A549 (cell line): ENCODE measurements at regions not wholly inside any gene's neighbourhood (a gene's known extent, or its start where the extent isn't known, plus 50 kb on each side); places are given as distances from the start of the nearest gene placed in this dataset.

Experiments used
- EP300 ChIP-seq, 2 experiments: fragments of >200 bp; sonication (Bioruptor Twin); formaldehyde crosslinking; IDR thresholded peaks; 2 replicates in 1 of 2; 3 replicates in 1 of 2; pipeline ENCODE4 v1.6.1; 2016 to 2017
- KDM1A ChIP-seq: fragments of 200-600 bp; sonication (generic); IDR thresholded peaks from 2 replicates; pipeline ENCODE4 v1.6.1; 2016; ENCODE audit warnings: low read depth, mild to moderate bottlenecking
- MYC ChIP-seq: IDR thresholded peaks from 2 replicates; pipeline ENCODE4 v1.6.1; 2012; ENCODE audit warnings: mild to moderate bottlenecking, inconsistent platforms, low read length, improper control_type of control experiment, borderline replicate concordance
- PHF8 ChIP-seq: fragments of 200-600 bp; sonication (generic); IDR thresholded peaks from 2 replicates; pipeline ENCODE4 v1.6.1; 2016; ENCODE audit warnings: low read depth, mild to moderate bottlenecking, antibody characterized with exemption, moderate library complexity, borderline replicate concordance
- POLR2A ChIP-seq: IDR thresholded peaks from 2 replicates; pipeline ENCODE4 v1.6.1; 2012; ENCODE audit warnings: mild to moderate bottlenecking, low read length
- POLR2AphosphoS2 ChIP-seq: conservative IDR thresholded peaks from 2 replicates; pipeline ENCODE4 v1.6.1; 2012; ENCODE audit warnings: low read length, improper control_type of control experiment, inconsistent platforms
- RCOR1 ChIP-seq: fragments of 150-350 bp; IDR thresholded peaks from 2 replicates; pipeline ENCODE4 v1.6.1; 2014; ENCODE audit warnings: antibody characterized with exemption, low read length, low read depth
- RFX5 ChIP-seq: fragments of 450-650 bp; IDR thresholded peaks from 2 replicates; pipeline ENCODE4 v1.7.1; 2014; ENCODE audit warnings: antibody characterized with exemption, mild to moderate bottlenecking, moderate library complexity
- TP53 ChIP-seq: fragments of 250-450 bp; sonication (Bioruptor Pico); IDR thresholded peaks from 2 replicates; pipeline ENCODE4 v1.5.0; 2021; ENCODE audit warnings: mild to moderate bottlenecking, moderate library complexity
- TF ChIP-seq, protein P1 (sequence below): fragments of 250-450 bp; sonication (Bioruptor Pico); IDR thresholded peaks from 2 replicates; pipeline ENCODE4 v1.5.0; 2021; ENCODE audit warnings: mild to moderate bottlenecking, moderate library complexity, borderline replicate concordance
- TF ChIP-seq, protein P2 (sequence below): fragments of >200 bp; sonication (Bioruptor Twin); formaldehyde crosslinking; IDR thresholded peaks from 3 replicates; pipeline ENCODE4 v1.5.1; 2016
- TF ChIP-seq, protein P3 (sequence below): fragments of 200-600 bp; sonication (generic); IDR thresholded peaks from 2 replicates; pipeline ENCODE4 v1.6.1; 2016; ENCODE audit warnings: antibody characterized with exemption, mild to moderate bottlenecking, moderate library complexity
- TF ChIP-seq, protein P4 (sequence below): IDR thresholded peaks from 2 replicates; pipeline ENCODE4 v1.6.1; 2012

DNA sequence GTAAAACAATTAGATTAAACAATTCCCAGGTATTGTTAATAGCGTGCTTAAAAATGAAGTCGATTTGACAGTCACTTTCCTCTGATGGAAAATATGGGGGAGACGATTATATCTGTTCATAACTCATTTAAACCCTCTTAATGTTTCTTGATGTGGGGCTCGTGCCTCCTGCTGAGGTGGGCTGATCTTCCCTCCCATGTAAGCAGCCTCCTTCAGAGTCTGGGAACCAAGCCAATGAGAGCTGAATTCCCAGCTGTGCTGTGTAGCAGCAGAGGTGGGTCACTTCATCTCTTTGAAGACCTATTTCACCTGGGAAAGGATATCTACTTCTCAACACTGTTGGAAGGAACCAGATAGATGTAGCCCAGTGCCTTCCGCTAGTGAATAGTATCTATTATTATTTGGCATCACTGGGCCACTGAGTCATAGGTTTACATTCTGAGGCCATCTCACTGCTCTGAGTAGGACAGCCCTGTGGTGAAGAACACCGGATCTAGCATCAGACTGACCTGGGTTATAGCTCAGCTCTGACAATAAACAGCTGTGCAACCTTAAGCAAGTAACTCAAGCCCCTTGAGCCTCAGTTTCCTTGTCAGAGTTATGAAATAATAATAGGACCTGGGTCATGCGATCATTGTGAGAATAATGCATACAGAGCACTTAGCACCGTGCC lies 85.3 kb upstream of the C16orf82 start:
- TF ChIP-seq, protein P1, sequence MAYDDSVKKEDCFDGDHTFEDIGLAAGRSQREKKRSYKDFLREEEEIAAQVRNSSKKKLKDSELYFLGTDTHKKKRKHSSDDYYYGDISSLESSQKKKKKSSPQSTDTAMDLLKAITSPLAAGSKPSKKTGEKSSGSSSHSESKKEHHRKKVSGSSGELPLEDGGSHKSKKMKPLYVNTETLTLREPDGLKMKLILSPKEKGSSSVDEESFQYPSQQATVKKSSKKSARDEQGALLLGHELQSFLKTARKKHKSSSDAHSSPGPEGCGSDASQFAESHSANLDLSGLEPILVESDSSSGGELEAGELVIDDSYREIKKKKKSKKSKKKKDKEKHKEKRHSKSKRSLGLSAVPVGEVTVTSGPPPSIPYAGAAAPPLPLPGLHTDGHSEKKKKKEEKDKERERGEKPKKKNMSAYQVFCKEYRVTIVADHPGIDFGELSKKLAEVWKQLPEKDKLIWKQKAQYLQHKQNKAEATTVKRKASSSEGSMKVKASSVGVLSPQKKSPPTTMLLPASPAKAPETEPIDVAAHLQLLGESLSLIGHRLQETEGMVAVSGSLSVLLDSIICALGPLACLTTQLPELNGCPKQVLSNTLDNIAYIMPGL (CRISPR knock-in tag): no peak
- TF ChIP-seq, protein P2, sequence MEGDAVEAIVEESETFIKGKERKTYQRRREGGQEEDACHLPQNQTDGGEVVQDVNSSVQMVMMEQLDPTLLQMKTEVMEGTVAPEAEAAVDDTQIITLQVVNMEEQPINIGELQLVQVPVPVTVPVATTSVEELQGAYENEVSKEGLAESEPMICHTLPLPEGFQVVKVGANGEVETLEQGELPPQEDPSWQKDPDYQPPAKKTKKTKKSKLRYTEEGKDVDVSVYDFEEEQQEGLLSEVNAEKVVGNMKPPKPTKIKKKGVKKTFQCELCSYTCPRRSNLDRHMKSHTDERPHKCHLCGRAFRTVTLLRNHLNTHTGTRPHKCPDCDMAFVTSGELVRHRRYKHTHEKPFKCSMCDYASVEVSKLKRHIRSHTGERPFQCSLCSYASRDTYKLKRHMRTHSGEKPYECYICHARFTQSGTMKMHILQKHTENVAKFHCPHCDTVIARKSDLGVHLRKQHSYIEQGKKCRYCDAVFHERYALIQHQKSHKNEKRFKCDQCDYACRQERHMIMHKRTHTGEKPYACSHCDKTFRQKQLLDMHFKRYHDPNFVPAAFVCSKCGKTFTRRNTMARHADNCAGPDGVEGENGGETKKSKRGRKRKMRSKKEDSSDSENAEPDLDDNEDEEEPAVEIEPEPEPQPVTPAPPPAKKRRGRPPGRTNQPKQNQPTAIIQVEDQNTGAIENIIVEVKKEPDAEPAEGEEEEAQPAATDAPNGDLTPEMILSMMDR: no peak
- no peak for TF ChIP-seq POLR2A
- TF ChIP-seq MYC: no peak
- no peak for TF ChIP-seq TP53
- no peak for TF ChIP-seq EP300 (IDR thresholded peaks at IDR 0.05)
- no peak for TF ChIP-seq RCOR1
- TF ChIP-seq, protein P3, sequence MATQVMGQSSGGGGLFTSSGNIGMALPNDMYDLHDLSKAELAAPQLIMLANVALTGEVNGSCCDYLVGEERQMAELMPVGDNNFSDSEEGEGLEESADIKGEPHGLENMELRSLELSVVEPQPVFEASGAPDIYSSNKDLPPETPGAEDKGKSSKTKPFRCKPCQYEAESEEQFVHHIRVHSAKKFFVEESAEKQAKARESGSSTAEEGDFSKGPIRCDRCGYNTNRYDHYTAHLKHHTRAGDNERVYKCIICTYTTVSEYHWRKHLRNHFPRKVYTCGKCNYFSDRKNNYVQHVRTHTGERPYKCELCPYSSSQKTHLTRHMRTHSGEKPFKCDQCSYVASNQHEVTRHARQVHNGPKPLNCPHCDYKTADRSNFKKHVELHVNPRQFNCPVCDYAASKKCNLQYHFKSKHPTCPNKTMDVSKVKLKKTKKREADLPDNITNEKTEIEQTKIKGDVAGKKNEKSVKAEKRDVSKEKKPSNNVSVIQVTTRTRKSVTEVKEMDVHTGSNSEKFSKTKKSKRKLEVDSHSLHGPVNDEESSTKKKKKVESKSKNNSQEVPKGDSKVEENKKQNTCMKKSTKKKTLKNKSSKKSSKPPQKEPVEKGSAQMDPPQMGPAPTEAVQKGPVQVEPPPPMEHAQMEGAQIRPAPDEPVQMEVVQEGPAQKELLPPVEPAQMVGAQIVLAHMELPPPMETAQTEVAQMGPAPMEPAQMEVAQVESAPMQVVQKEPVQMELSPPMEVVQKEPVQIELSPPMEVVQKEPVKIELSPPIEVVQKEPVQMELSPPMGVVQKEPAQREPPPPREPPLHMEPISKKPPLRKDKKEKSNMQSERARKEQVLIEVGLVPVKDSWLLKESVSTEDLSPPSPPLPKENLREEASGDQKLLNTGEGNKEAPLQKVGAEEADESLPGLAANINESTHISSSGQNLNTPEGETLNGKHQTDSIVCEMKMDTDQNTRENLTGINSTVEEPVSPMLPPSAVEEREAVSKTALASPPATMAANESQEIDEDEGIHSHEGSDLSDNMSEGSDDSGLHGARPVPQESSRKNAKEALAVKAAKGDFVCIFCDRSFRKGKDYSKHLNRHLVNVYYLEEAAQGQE: no peak
- no peak for TF ChIP-seq KDM1A
- TF ChIP-seq, protein P4, sequence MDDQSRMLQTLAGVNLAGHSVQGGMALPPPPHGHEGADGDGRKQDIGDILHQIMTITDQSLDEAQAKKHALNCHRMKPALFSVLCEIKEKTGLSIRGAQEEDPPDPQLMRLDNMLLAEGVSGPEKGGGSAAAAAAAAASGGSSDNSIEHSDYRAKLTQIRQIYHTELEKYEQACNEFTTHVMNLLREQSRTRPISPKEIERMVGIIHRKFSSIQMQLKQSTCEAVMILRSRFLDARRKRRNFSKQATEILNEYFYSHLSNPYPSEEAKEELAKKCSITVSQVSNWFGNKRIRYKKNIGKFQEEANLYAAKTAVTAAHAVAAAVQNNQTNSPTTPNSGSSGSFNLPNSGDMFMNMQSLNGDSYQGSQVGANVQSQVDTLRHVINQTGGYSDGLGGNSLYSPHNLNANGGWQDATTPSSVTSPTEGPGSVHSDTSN: no peak
- no peak for TF ChIP-seq RFX5
- no peak for TF ChIP-seq PHF8
- no peak for TF ChIP-seq POLR2AphosphoS2
